Thoracic aorta (tissue), 2 donors: ENCODE measurements at regions not wholly inside any gene's neighbourhood (a gene's known extent, or its start where the extent isn't known, plus 50 kb on each side); places are given as distances from the start of the nearest gene placed in this dataset.

Experiments used
- ATAC-seq: fragments of 150-250 bp; one replicate; pipeline ENCODE4 v1.8.0; 2017; ENCODE audit warnings: low read depth; ENCODE audit not compliant: insufficient number of reproducible peaks, low FRiP score
- DNase-seq: peaks from one replicate; pipeline ENCODE4 v3.0.0-alpha.2; 2020; ENCODE audit warnings: low spot score
- H3K27ac ChIP-seq, 2 donors: fragments of 200-600 bp; sonication (generic); 1 replicate in 1 of 2; 2 replicates in 1 of 2; pipeline ENCODE4 v1.5.1; 2016; ENCODE audit warnings: mild to moderate bottlenecking in 2 of 2, moderate library complexity in 2 of 2
- H3K27me3 ChIP-seq: fragments of 200-600 bp; sonication (generic); replicated peaks from 2 replicates; pipeline ENCODE4 v1.6.0; 2016; ENCODE audit warnings: mild to moderate bottlenecking; ENCODE audit not compliant: insufficient read depth
- H3K36me3 ChIP-seq: fragments of 200-600 bp; sonication (generic); one replicate; pipeline ENCODE4 v1.5.1; 2016
- H3K4me1 ChIP-seq, 2 donors: fragments of 200-600 bp; sonication (generic); 1 replicate in 1 of 2; 2 replicates in 1 of 2; pipeline versions ENCODE4 v1.5.1 to v1.6.0; 2016; ENCODE audit warnings: low read depth in 2 of 2, mild to moderate bottlenecking in 1 of 2; ENCODE audit not compliant: control insufficient read depth in 1 of 2
- H3K4me3 ChIP-seq: fragments of 200-600 bp; sonication (generic); 2 replicates; pipeline ENCODE4 v1.5.1; 2016; ENCODE audit warnings: mild to moderate bottlenecking
- H3K9me3 ChIP-seq: fragments of 200-600 bp; sonication (generic); 2 replicates; pipeline ENCODE4 v1.5.1; 2016
- CTCF ChIP-seq: fragments of 200-600 bp; sonication (generic); IDR thresholded peaks from one replicate; pipeline ENCODE4 v1.5.1; 2019; ENCODE audit warnings: antibody characterized with exemption

- no peaks in the 10 kb centered on the region for H3K36me3 ChIP-seq
- no peak for DNase-seq
- no peak for TF ChIP-seq CTCF
- no peaks in the 10 kb centered on the region for H3K9me3 ChIP-seq
- no peak for ATAC-seq
- no peaks in the 10 kb centered on the region for H3K4me1 ChIP-seq
- H3K27me3 ChIP-seq: no peaks in the 10 kb centered on the region
- H3K4me3 ChIP-seq: no peak overlapping the region
- no peak overlapping the region for H3K27ac ChIP-seq
Observed at GRCh38 chr3:64397573-64397972, 172.3 kb upstream of the PRICKLE2 start.

GRCh38 chr3:64395490-64395889 is 170.2 kb upstream of the PRICKLE2 start:
- no peak for TF ChIP-seq CTCF
- Histone ChIP-seq H3K27me3 (no peaks in the 10 kb centered on the region), H3K27ac (no peak overlapping the region), H3K4me1 (no peaks in the 10 kb centered on the region), H3K36me3 (no peaks in the 10 kb centered on the region), H3K9me3 (no peaks in the 10 kb centered on the region), H3K4me3 (no peak overlapping the region)
- ATAC-seq: no peak
- DNase-seq: no peak

- Histone ChIP-seq H3K4me1 (no peaks in the 10 kb centered on the region), H3K4me3 (no peak overlapping the region), H3K27ac (no peak overlapping the region), H3K27me3 (no peaks in the 10 kb centered on the region), H3K9me3 (no peaks in the 10 kb centered on the region), H3K36me3 (no peaks in the 10 kb centered on the region)
- ATAC-seq (no peak), DNase-seq (no peak)
- no peak for TF ChIP-seq CTCF
Observed at GRCh38 chr3:64393193-64393592, 167.9 kb upstream of the PRICKLE2 start.

GRCh38 chr3:64392001-64392400 is 166.7 kb upstream of the PRICKLE2 start:
- no peak for ATAC-seq
- Histone ChIP-seq H3K4me3 (no peak overlapping the region), H3K27ac (no peak overlapping the region), H3K27me3 (no peaks in the 10 kb centered on the region), H3K4me1 (no peaks in the 10 kb centered on the region), H3K36me3 (no peaks in the 10 kb centered on the region), H3K9me3 (no peaks in the 10 kb centered on the region)
- no peak for TF ChIP-seq CTCF
- no peak for DNase-seq

GRCh38 chr3:64390893-64391292 is 165.6 kb upstream of the PRICKLE2 start:
- H3K36me3 ChIP-seq: no peaks in the 10 kb centered on the region
- no peaks in the 10 kb centered on the region for H3K9me3 ChIP-seq
- DNase-seq: no peak
- no peak overlapping the region for H3K27ac ChIP-seq
- no peaks in the 10 kb centered on the region for H3K27me3 ChIP-seq
- no peaks in the 10 kb centered on the region for H3K4me1 ChIP-seq
- ATAC-seq: no peak
- H3K4me3 ChIP-seq: no peak overlapping the region
- TF ChIP-seq CTCF: no peak
